ENCODE measurements at regions not wholly inside any gene's neighbourhood (a gene's known extent, or its start where the extent isn't known, plus 50 kb on each side); places are given as distances from the start of the nearest gene placed in this dataset.

- no peak for TF ChIP-seq CTCF (IDR thresholded peaks at IDR 0.05)
- TF ChIP-seq POLR2AphosphoS5 (IDR thresholded peaks at IDR 0.05): no peak
- no peak for TF ChIP-seq POLR2A (IDR thresholded peaks at IDR 0.05)
Observed at GRCh38 chr2:236512267-236512666, 57.4 kb upstream of the ACKR3 start.
